Bronchial epithelial cell (primary cell): ENCODE measurements at regions not wholly inside any gene's neighbourhood (a gene's known extent, or its start where the extent isn't known, plus 50 kb on each side); places are given as distances from the start of the nearest gene placed in this dataset.

Experiments
- DNase-seq: peaks from one replicate; pipeline ENCODE4 v3.0.0-alpha.2; 2010; ENCODE audit warnings: low read depth
- FAIRE-seq: peaks from 2 replicates; lab custom pipeline; 2011; peaks lifted over from hg19 to GRCh38; lab: Jason Lieb, UNC
- H3K27me3 ChIP-seq: 2 replicates; pipeline ENCODE4 v1.5.1; 2011; ENCODE audit warnings: low read length; ENCODE audit not compliant: control insufficient read depth, insufficient read depth
- H3K36me3 ChIP-seq: 2 replicates; pipeline ENCODE4 v1.5.1; 2011; ENCODE audit warnings: low read length; ENCODE audit not compliant: control insufficient read depth, insufficient read depth
- H3K4me3 ChIP-seq: 2 replicates; pipeline ENCODE4 v1.5.1; 2011; ENCODE audit warnings: mild to moderate bottlenecking, low read depth, low read length, control low read depth
- TF ChIP-seq, protein P1 (sequence below): IDR thresholded peaks from 2 replicates; pipeline ENCODE4 v1.5.1; 2011; ENCODE audit warnings: mild to moderate bottlenecking, moderate library complexity, low read length, control low read depth, inconsistent platforms; ENCODE audit not compliant: insufficient read depth, severe bottlenecking

DNA sequence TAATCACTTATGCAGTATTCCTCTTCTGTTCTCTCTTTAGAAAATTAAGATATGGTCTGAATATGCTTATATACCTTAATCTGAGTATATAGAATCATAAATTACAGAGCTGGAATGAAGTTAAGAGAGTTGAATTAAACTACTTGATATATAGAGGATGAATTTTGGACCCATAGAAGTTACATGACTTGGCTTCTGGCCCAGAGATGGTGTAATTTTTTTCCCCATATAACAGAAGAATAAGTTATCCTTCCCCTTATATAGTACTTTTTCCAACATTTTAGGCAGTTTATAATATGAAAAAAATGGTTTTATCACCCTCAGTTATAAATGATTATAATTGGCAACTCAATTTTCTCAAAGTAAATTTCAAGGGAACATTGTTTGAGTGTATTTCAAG lies 616.3 kb downstream of the TBC1D4 start:
- no peak for FAIRE-seq
- Histone ChIP-seq H3K27me3 (no peaks in the 10 kb centered on the region), H3K4me3 (no peak overlapping the region), H3K36me3 (no peaks in the 10 kb centered on the region)
- TF ChIP-seq, protein P1, sequence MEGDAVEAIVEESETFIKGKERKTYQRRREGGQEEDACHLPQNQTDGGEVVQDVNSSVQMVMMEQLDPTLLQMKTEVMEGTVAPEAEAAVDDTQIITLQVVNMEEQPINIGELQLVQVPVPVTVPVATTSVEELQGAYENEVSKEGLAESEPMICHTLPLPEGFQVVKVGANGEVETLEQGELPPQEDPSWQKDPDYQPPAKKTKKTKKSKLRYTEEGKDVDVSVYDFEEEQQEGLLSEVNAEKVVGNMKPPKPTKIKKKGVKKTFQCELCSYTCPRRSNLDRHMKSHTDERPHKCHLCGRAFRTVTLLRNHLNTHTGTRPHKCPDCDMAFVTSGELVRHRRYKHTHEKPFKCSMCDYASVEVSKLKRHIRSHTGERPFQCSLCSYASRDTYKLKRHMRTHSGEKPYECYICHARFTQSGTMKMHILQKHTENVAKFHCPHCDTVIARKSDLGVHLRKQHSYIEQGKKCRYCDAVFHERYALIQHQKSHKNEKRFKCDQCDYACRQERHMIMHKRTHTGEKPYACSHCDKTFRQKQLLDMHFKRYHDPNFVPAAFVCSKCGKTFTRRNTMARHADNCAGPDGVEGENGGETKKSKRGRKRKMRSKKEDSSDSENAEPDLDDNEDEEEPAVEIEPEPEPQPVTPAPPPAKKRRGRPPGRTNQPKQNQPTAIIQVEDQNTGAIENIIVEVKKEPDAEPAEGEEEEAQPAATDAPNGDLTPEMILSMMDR: no peak
- DNase-seq: no peak

DNA sequence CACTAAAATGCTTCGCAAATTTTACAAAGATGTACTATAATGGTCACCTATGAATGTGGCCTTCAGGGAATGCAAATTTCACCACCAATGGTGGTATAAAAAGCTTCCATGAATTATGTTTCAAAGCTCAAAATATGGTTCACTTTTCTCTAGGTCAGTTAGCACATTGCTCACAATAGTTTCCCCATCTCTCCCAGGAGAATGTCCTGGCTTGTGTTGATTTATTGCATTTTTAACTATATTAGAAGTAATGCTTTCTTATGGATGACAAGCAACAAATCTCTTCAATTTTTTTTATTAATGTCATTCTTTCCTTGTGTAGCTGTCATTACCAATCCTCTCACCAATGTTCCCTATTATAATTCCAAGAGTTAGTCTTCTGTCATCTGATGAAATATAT lies 621.2 kb downstream of the TBC1D4 start:
- H3K4me3 ChIP-seq: no peak overlapping the region
- no peaks in the 10 kb centered on the region for H3K36me3 ChIP-seq
- DNase-seq (no peak), FAIRE-seq (no peak)
- no peaks in the 10 kb centered on the region for H3K27me3 ChIP-seq
- TF ChIP-seq, protein P1: no peak

DNA sequence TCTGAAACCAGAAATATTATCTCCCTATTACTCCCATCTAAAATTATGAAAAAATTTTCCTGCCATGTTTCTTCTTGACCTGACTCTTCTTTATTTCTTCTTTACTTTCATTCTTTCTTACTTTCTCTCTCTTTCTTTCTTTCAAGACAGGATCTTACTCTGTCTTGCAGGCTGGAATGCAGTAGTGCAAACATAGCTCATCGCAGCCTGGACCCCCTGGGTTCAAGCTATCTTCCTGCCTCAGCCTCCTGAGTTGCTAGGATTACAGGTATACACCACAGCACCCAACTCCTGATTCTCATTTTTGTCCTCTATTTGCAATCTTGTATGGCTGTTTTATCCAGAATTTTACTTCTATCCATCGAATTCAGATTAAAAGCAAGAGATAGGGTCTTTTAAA lies 631.1 kb downstream of the TBC1D4 start:
- Histone ChIP-seq H3K36me3 (no peaks in the 10 kb centered on the region), H3K4me3 (no peak overlapping the region), H3K27me3 (no peaks in the 10 kb centered on the region)
- TF ChIP-seq, protein P1: no peak
- FAIRE-seq (no peak), DNase-seq (no peak)

DNA sequence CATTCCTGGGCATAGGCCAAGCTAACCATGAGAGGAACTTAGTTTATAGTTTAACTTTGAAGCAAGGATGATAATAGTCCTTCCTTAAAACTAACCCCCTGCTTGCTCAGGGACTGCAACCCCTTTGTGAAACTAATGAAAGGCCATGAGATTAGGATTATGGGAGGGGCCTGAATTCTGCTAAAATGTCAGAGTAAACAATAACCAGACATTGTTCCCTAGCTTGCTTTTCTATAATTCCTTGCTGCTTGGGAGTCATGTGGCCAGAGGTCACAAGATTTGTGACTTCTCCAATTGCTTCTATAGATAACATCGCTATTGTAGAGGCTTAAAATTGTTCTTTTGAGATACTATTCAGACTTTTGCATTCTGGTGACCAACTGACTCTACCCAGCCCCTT lies 634.0 kb downstream of the TBC1D4 start:
- FAIRE-seq (no peak), DNase-seq (no peak)
- TF ChIP-seq, protein P1: no peak
- Histone ChIP-seq H3K36me3 (no peaks in the 10 kb centered on the region), H3K27me3 (no peaks in the 10 kb centered on the region), H3K4me3 (no peak overlapping the region)

DNA sequence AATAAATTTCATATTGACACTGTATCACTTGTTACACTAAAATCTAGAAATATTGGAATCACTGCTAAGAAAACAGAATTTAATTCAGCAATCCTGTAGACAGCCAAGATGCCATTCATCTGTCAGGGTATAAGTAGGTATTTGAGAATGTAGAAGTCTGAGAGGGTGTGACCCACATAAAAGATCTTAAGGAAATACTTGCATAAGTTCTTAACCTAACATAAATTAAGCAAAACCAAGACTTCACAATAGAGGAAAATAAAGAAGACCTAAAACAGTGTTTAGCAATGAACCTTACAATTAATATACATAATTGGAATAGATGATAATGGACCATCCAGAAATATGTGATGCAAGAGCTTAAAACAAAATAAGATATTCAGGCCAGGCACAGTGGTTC lies 636.2 kb downstream of the TBC1D4 start:
- FAIRE-seq (no peak), DNase-seq (no peak)
- H3K4me3 ChIP-seq: no peak overlapping the region
- no peaks in the 10 kb centered on the region for H3K27me3 ChIP-seq
- TF ChIP-seq, protein P1: no peak
- H3K36me3 ChIP-seq: no peaks in the 10 kb centered on the region

DNA sequence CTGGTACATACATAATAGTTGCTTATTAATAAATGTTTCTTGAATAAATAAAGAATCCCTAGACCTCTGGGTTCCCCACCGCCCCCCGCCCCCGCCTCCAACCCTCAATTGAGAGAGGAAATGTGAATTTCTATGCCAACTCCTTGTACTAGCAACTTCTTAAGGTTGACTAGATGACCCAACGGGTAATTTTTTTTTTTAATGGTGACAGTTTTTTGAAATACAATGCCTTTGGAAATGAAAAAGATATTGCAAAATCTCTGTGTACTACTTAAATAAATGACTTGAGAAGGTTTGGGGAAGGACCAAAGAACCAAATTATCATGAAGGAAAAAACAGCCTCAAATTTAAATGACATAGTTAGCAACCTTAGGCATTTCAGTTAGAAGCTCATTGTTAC lies 640.3 kb downstream of the TBC1D4 start:
- TF ChIP-seq, protein P1: no peak
- Histone ChIP-seq H3K36me3 (no peaks in the 10 kb centered on the region), H3K4me3 (no peak overlapping the region), H3K27me3 (no peaks in the 10 kb centered on the region)
- DNase-seq (no peak), FAIRE-seq (no peak)
